Natural killer cell (primary cell): ENCODE measurements at regions not wholly inside any gene's neighbourhood (a gene's known extent, or its start where the extent isn't known, plus 50 kb on each side); places are given as distances from the start of the nearest gene placed in this dataset.

ENCODE experiments used
- ATAC-seq, 3 donors: fragments of 150-1000 bp in 2 of 3; fragments of 200-7000 bp in 1 of 3; cut with Tn5 transposase; 1 replicate in 1 of 3; 2 replicates in 2 of 3; pipeline ENCODE4 v1.10.0; 2021; ENCODE audit warnings: mild to moderate bottlenecking in 2 of 3, moderate library complexity in 2 of 3
- DNase-seq, 2 donors: peaks; one replicate each; pipeline versions ENCODE4 v3.0.0 to v3.0.0-alpha.2; 2013 to 2021; ENCODE audit warnings: mixed read lengths in 1 of 2
- H3K27ac ChIP-seq: one replicate; pipeline ENCODE4 v1.5.1; 2013; ENCODE audit warnings: mild to moderate bottlenecking, low read length
- H3K27me3 ChIP-seq: one replicate; pipeline ENCODE4 v1.6.1; 2013; ENCODE audit warnings: low read length; ENCODE audit not compliant: control insufficient read depth, insufficient read depth
- H3K36me3 ChIP-seq: one replicate; pipeline ENCODE4 v1.6.1; 2013; ENCODE audit warnings: low read length; ENCODE audit not compliant: control insufficient read depth, insufficient read depth
- H3K4me1 ChIP-seq: one replicate; pipeline ENCODE4 v1.6.1; 2013; ENCODE audit warnings: low read length; ENCODE audit not compliant: control insufficient read depth, insufficient read depth
- H3K4me3 ChIP-seq: one replicate; pipeline ENCODE4 v1.5.1; 2013; ENCODE audit warnings: low read length
- H3K9me3 ChIP-seq: one replicate; pipeline ENCODE4 v1.6.1; 2013; ENCODE audit warnings: low read length; ENCODE audit not compliant: control insufficient read depth, insufficient read depth
- H3K27ac Mint-ChIP-seq, 2 donors: one replicate each; pipeline ENCODE4 v1.8.0; 2022; ENCODE audit warnings: mild to moderate bottlenecking in 2 of 2, mixed read lengths in 2 of 2, moderate library complexity in 1 of 2
- H3K27me3 Mint-ChIP-seq, 2 donors: one replicate each; pipeline ENCODE4 v1.8.0; 2022; ENCODE audit warnings: low read depth in 2 of 2, mixed read lengths in 2 of 2
- H3K36me3 Mint-ChIP-seq: one replicate; pipeline ENCODE4 v1.8.0; 2022; ENCODE audit warnings: mixed read lengths
- H3K4me1 Mint-ChIP-seq, 2 donors: one replicate each; pipeline ENCODE4 v1.8.0; 2022; ENCODE audit warnings: mixed read lengths in 2 of 2
- H3K4me3 Mint-ChIP-seq: one replicate; pipeline ENCODE4 v1.8.0; 2022; ENCODE audit warnings: mild to moderate bottlenecking, moderate library complexity, mixed read lengths
- H3K9me3 Mint-ChIP-seq, 2 donors: one replicate each; pipeline ENCODE4 v1.8.0; 2022; ENCODE audit warnings: mixed read lengths in 2 of 2
- WGBS: methylation state at CpG from one replicate; pipeline ENCODE4 v1.1.7; 2013; ENCODE audit warnings: missing lambda C conversion rate; ENCODE audit not compliant: insufficient coverage; 5-methylcytosine and 5-hydroxymethylcytosine counted together
- intact Hi-C: fragments of 100-400 bp; cut with micrococcal nuclease; formaldehyde crosslinking; loops from one replicate; pipeline ENCODE4 v1.14.2; 2022
- TF ChIP-seq, protein P1 (sequence below): fragments of 200-600 bp; IDR thresholded peaks from one replicate; pipeline ENCODE4 v1.8.0; 2022; ENCODE audit warnings: antibody characterized with exemption

DNA sequence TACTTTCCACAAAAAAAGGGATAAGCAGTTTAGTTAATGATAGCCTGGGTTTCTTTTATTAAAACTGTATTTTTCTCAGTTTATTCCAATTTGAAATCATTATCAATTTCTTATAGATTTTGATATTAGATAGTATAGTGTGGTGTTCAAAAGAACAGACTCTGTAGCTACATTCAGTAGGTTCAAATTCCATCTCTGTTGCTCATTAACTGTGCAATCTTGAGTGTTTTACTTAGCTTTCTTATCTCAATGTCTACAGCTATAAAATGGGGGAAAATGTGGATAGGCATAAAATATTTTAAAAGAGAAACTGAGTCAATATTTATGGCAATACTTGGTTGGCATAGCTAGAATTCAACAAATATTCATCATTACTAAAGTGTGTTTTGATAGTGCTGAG lies 86.9 kb upstream of the SEMA3A start:
- intact Hi-C loops: no loop called here
- no peaks in the 10 kb centered on the region for H3K4me1 Mint-ChIP-seq
- Histone ChIP-seq H3K27me3 (no peaks in the 10 kb centered on the region), H3K4me3 (no peak overlapping the region), H3K36me3 (no peaks in the 10 kb centered on the region), H3K4me1 (no peaks in the 10 kb centered on the region), H3K9me3 (peaks cover 2% of the 10 kb centered on the region), H3K27ac (no peak overlapping the region)
- DNase-seq (no peak), ATAC-seq (no peak)
- TF ChIP-seq, protein P1, sequence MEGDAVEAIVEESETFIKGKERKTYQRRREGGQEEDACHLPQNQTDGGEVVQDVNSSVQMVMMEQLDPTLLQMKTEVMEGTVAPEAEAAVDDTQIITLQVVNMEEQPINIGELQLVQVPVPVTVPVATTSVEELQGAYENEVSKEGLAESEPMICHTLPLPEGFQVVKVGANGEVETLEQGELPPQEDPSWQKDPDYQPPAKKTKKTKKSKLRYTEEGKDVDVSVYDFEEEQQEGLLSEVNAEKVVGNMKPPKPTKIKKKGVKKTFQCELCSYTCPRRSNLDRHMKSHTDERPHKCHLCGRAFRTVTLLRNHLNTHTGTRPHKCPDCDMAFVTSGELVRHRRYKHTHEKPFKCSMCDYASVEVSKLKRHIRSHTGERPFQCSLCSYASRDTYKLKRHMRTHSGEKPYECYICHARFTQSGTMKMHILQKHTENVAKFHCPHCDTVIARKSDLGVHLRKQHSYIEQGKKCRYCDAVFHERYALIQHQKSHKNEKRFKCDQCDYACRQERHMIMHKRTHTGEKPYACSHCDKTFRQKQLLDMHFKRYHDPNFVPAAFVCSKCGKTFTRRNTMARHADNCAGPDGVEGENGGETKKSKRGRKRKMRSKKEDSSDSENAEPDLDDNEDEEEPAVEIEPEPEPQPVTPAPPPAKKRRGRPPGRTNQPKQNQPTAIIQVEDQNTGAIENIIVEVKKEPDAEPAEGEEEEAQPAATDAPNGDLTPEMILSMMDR: no peak
- H3K27me3 Mint-ChIP-seq: no peaks in the 10 kb centered on the region
- H3K4me3 Mint-ChIP-seq: no peak overlapping the region
- H3K9me3 Mint-ChIP-seq: peaks cover 3 to 8% of the 10 kb centered on the region in 2 donors
- no peaks in the 10 kb centered on the region for H3K36me3 Mint-ChIP-seq
- no peak overlapping the region for H3K27ac Mint-ChIP-seq

DNA sequence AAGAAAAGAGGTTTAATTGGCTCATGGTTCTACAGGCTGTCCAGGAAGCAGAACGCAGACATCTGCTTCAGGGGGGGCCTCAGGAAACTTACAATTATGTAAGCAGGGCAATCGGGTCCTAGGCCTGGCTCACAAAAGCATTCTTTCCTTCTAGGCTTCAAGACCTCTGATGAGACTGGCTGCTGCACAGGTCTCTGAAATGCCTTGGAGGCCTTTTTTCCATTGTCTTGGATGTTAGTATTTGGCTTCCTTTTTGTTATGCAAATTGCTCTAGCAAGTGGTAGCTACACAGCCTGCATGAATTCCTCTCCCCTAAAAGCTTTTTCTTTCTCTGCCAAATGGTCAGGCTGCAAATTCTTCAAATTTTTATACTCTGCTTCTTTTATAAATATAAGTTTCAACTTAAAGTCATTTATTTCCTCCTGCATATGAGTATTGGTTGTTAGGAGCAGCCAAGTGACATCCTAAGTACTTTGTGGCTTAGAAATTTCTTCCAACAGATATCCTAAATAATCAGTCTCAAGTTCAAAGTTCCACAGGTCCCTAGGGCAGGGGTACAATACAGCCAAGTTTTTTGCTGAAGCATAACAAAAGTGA lies 83.1 kb upstream of the SEMA3A start:
- Histone ChIP-seq H3K27ac (no peak overlapping the region), H3K4me3 (no peak overlapping the region), H3K9me3 (no peaks in the 10 kb centered on the region), H3K36me3 (no peaks in the 10 kb centered on the region), H3K27me3 (no peaks in the 10 kb centered on the region), H3K4me1 (no peaks in the 10 kb centered on the region)
- no peak overlapping the region for H3K4me3 Mint-ChIP-seq
- DNase-seq (no peak), ATAC-seq (no peak)
- no peak overlapping the region for H3K27ac Mint-ChIP-seq
- no peaks in the 10 kb centered on the region for H3K4me1 Mint-ChIP-seq
- intact Hi-C loops: no loop called here
- peaks cover 3 to 8% of the 10 kb centered on the region in 2 donors for H3K9me3 Mint-ChIP-seq
- H3K27me3 Mint-ChIP-seq: no peaks in the 10 kb centered on the region
- TF ChIP-seq, protein P1: no peak
- H3K36me3 Mint-ChIP-seq: no peaks in the 10 kb centered on the region
- 92% methylated on average over 2 of the region's 2 CpGs for WGBS

DNA sequence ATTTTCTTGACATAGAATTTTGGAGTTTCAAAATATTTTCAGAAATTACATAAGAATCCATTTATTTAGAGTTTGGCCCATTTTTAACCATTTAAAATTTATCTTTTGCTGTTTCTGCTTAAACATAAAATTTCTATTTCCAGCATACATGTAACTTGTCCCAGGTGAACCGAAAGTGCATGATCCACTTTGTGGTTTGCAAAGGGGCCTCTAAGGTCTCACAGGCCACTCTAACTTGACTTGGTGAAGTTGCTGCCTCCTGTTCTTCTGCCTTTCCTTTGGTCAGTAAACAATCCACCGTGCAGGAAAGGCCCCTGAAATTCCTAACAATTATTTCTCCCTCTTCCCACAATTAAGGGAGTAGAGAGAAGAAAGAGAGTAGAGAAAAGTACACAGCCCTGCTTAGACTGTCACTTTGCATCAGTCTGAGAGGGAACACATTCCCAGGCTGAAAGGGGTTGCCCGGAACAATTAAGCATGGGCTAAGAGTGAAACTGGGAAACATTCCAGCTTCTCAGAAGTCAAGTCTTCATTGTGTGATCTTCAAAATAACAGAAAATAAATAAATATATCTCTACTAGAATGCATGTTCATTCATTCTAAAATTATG lies 79.5 kb upstream of the SEMA3A start:
- Mint-ChIP-seq H3K9me3 (peaks cover 5 to 6% of the 10 kb centered on the region in 2 donors), H3K36me3 (no peaks in the 10 kb centered on the region)

More for the DNA sequence above, 79.5 kb upstream of the SEMA3A start:
- Histone ChIP-seq H3K36me3 (no peaks in the 10 kb centered on the region), H3K27ac (no peak overlapping the region), H3K27me3 (no peaks in the 10 kb centered on the region), H3K4me3 (no peak overlapping the region), H3K4me1 (no peaks in the 10 kb centered on the region), H3K9me3 (no peaks in the 10 kb centered on the region)
- no peak overlapping the region for H3K27ac Mint-ChIP-seq
- ATAC-seq (no peak), DNase-seq (no peak)
- H3K4me1 Mint-ChIP-seq: no peaks in the 10 kb centered on the region
- no peak overlapping the region for H3K4me3 Mint-ChIP-seq
- no peaks in the 10 kb centered on the region for H3K27me3 Mint-ChIP-seq
- TF ChIP-seq, protein P1: no peak
- 86% methylated on average over 2 of the region's 3 CpGs for WGBS
- intact Hi-C loops: no loop called here
